ENCODE measurements at regions not wholly inside any gene's neighbourhood (a gene's known extent, or its start where the extent isn't known, plus 50 kb on each side); places are given as distances from the start of the nearest gene placed in this dataset.
"Not testable (repeated sequence)": the region's sequence is repeated elsewhere in the genome, so short reads cannot be mapped to it uniquely, and the experiment has no call there.

DNA sequence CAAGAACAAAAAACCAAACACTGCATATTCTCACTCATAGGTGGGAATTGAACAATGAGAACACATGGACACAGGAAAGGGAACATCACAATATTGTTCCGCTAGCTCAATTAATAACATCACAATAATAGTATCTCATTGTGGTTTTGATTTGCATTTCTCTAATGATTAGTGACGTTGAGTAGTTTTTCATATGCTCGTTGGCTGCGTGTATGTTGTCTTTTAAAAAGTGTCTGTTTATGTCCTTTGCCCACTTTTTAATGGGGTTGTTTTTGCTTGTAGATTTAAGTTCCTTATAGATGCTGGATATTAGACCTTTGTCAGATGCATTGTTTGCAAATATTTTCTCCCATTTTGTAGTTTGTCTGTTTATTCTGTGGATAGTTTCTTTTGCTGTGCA is 312.9 kb downstream of the DOK5 start:
- TF ChIP-seq, protein P1, sequence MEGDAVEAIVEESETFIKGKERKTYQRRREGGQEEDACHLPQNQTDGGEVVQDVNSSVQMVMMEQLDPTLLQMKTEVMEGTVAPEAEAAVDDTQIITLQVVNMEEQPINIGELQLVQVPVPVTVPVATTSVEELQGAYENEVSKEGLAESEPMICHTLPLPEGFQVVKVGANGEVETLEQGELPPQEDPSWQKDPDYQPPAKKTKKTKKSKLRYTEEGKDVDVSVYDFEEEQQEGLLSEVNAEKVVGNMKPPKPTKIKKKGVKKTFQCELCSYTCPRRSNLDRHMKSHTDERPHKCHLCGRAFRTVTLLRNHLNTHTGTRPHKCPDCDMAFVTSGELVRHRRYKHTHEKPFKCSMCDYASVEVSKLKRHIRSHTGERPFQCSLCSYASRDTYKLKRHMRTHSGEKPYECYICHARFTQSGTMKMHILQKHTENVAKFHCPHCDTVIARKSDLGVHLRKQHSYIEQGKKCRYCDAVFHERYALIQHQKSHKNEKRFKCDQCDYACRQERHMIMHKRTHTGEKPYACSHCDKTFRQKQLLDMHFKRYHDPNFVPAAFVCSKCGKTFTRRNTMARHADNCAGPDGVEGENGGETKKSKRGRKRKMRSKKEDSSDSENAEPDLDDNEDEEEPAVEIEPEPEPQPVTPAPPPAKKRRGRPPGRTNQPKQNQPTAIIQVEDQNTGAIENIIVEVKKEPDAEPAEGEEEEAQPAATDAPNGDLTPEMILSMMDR (IDR thresholded peaks at IDR 0.05) = not testable (repeated sequence)
- TF ChIP-seq POLR2A (IDR thresholded peaks at IDR 0.05) = not testable (repeated sequence)
